ENCODE measurements at regions not wholly inside any gene's neighbourhood (a gene's known extent, or its start where the extent isn't known, plus 50 kb on each side); places are given as distances from the start of the nearest gene placed in this dataset.

DNA sequence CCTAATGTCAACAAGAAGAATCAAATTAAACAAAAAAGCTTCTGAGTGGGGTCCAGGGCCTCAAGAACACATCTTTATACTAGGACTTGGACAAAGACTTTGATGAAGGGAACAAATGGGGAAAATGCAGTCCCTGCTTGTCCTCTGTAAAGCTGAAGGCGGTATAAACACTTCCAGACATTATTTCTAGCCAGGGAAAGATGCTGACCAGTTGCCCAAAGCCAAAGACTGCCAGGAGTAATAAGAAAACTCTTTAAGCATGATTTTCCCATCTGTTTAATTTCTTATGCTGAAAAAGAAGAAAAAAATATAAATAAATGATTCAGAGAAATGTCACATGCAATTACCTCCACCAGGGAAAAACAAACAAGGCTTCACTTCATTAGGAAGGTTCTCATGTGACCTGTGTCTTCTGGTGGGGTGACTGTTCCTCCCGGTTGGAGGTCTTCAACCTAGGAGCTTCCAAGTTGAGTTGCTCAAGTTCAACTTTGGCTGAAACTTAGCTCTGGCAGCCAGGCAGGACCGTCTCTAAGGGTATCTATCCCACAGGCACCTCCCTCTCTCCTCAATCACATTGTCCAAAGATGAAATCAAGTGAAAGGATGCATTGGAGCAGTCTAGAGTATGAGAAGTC lies 65.2 kb upstream of the KCNE2 start:
- TF ChIP-seq CTCF (IDR thresholded peaks at IDR 0.05): no peak
- no peak for TF ChIP-seq ZFX (IDR thresholded peaks at IDR 0.05; ENCODE audit: borderline replicate concordance)
